ENCODE measurements at regions not wholly inside any gene's neighbourhood (a gene's known extent, or its start where the extent isn't known, plus 50 kb on each side); places are given as distances from the start of the nearest gene placed in this dataset.

DNA sequence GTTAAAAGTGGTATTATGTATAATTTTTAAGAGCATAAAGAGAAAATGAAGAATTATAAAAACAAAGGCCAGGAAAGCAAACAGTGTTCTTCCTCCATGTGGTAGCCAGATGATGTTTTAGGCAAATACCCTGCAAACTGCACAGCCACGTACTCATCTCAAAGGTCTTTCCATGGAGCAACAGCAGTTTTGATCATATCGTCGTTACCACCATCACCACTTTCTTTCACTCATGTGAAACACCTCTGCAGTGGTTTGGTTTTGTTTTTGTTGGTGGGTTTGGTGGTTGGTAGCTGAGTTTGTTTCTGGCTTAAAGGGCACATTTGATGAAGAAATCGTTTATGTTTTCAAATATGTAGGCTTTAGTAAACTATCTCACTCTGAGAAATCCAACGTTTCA, 229.9 kb upstream of the AMELY start:
- TF ChIP-seq, protein P1, sequence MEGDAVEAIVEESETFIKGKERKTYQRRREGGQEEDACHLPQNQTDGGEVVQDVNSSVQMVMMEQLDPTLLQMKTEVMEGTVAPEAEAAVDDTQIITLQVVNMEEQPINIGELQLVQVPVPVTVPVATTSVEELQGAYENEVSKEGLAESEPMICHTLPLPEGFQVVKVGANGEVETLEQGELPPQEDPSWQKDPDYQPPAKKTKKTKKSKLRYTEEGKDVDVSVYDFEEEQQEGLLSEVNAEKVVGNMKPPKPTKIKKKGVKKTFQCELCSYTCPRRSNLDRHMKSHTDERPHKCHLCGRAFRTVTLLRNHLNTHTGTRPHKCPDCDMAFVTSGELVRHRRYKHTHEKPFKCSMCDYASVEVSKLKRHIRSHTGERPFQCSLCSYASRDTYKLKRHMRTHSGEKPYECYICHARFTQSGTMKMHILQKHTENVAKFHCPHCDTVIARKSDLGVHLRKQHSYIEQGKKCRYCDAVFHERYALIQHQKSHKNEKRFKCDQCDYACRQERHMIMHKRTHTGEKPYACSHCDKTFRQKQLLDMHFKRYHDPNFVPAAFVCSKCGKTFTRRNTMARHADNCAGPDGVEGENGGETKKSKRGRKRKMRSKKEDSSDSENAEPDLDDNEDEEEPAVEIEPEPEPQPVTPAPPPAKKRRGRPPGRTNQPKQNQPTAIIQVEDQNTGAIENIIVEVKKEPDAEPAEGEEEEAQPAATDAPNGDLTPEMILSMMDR (conservative IDR thresholded peaks at IDR 0.05; ENCODE audit: low read depth in 2 of 2) = no peak
- TF ChIP-seq POLR2AphosphoS5 (IDR thresholded peaks at IDR 0.05; ENCODE audit: low read depth) (no peak), EZH2phosphoT487 (IDR thresholded peaks at IDR 0.05; ENCODE audit: unreplicated experiment) (no peak), EZH2 (IDR thresholded peaks at IDR 0.05; ENCODE audit: low read depth, unreplicated experiment) (no peak), NANOG (IDR thresholded peaks at IDR 0.05; ENCODE audit: borderline replicate concordance) (no peak), STAT1 (IDR thresholded peaks at IDR 0.05; ENCODE audit: unreplicated experiment) (no peak), CREB1 (CRISPR knock-in tag; IDR thresholded peaks at IDR 0.05; ENCODE audit: low read depth) (no peak), ZNF114 (CRISPR knock-in tag; IDR thresholded peaks at IDR 0.05) (no peak)
- TF ChIP-seq, protein P2, sequence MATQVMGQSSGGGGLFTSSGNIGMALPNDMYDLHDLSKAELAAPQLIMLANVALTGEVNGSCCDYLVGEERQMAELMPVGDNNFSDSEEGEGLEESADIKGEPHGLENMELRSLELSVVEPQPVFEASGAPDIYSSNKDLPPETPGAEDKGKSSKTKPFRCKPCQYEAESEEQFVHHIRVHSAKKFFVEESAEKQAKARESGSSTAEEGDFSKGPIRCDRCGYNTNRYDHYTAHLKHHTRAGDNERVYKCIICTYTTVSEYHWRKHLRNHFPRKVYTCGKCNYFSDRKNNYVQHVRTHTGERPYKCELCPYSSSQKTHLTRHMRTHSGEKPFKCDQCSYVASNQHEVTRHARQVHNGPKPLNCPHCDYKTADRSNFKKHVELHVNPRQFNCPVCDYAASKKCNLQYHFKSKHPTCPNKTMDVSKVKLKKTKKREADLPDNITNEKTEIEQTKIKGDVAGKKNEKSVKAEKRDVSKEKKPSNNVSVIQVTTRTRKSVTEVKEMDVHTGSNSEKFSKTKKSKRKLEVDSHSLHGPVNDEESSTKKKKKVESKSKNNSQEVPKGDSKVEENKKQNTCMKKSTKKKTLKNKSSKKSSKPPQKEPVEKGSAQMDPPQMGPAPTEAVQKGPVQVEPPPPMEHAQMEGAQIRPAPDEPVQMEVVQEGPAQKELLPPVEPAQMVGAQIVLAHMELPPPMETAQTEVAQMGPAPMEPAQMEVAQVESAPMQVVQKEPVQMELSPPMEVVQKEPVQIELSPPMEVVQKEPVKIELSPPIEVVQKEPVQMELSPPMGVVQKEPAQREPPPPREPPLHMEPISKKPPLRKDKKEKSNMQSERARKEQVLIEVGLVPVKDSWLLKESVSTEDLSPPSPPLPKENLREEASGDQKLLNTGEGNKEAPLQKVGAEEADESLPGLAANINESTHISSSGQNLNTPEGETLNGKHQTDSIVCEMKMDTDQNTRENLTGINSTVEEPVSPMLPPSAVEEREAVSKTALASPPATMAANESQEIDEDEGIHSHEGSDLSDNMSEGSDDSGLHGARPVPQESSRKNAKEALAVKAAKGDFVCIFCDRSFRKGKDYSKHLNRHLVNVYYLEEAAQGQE (IDR thresholded peaks at IDR 0.05; ENCODE audit: unreplicated experiment) = no peak
- TF ChIP-seq, protein P3, sequence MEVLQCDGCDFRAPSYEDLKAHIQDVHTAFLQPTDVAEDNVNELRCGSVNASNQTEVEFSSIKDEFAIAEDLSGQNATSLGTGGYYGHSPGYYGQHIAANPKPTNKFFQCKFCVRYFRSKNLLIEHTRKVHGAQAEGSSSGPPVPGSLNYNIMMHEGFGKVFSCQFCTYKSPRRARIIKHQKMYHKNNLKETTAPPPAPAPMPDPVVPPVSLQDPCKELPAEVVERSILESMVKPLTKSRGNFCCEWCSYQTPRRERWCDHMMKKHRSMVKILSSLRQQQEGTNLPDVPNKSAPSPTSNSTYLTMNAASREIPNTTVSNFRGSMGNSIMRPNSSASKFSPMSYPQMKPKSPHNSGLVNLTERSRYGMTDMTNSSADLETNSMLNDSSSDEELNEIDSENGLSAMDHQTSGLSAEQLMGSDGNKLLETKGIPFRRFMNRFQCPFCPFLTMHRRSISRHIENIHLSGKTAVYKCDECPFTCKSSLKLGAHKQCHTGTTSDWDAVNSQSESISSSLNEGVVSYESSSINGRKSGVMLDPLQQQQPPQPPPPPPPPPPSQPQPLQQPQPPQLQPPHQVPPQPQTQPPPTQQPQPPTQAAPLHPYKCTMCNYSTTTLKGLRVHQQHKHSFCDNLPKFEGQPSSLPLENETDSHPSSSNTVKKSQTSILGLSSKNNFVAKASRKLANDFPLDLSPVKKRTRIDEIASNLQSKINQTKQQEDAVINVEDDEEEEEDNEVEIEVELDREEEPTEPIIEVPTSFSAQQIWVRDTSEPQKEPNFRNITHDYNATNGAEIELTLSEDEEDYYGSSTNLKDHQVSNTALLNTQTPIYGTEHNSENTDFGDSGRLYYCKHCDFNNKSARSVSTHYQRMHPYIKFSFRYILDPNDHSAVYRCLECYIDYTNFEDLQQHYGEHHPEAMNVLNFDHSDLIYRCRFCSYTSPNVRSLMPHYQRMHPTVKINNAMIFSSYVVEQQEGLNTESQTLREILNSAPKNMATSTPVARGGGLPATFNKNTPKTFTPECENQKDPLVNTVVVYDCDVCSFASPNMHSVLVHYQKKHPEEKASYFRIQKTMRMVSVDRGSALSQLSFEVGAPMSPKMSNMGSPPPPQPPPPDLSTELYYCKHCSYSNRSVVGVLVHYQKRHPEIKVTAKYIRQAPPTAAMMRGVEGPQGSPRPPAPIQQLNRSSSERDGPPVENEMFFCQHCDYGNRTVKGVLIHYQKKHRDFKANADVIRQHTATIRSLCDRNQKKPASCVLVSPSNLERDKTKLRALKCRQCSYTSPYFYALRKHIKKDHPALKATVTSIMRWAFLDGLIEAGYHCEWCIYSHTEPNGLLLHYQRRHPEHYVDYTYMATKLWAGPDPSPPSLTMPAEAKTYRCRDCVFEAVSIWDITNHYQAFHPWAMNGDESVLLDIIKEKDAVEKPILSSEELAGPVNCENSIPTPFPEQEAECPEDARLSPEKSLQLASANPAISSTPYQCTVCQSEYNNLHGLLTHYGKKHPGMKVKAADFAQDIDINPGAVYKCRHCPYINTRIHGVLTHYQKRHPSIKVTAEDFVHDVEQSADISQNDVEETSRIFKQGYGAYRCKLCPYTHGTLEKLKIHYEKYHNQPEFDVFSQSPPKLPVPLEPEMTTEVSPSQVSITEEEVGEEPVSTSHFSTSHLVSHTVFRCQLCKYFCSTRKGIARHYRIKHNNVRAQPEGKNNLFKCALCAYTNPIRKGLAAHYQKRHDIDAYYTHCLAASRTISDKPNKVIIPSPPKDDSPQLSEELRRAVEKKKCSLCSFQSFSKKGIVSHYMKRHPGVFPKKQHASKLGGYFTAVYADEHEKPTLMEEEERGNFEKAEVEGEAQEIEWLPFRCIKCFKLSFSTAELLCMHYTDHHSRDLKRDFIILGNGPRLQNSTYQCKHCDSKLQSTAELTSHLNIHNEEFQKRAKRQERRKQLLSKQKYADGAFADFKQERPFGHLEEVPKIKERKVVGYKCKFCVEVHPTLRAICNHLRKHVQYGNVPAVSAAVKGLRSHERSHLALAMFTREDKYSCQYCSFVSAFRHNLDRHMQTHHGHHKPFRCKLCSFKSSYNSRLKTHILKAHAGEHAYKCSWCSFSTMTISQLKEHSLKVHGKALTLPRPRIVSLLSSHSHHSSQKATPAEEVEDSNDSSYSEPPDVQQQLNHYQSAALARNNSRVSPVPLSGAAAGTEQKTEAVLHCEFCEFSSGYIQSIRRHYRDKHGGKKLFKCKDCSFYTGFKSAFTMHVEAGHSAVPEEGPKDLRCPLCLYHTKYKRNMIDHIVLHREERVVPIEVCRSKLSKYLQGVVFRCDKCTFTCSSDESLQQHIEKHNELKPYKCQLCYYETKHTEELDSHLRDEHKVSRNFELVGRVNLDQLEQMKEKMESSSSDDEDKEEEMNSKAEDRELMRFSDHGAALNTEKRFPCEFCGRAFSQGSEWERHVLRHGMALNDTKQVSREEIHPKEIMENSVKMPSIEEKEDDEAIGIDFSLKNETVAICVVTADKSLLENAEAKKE (CRISPR knock-in tag; IDR thresholded peaks at IDR 0.05) = no peak
- TF ChIP-seq, protein P4, sequence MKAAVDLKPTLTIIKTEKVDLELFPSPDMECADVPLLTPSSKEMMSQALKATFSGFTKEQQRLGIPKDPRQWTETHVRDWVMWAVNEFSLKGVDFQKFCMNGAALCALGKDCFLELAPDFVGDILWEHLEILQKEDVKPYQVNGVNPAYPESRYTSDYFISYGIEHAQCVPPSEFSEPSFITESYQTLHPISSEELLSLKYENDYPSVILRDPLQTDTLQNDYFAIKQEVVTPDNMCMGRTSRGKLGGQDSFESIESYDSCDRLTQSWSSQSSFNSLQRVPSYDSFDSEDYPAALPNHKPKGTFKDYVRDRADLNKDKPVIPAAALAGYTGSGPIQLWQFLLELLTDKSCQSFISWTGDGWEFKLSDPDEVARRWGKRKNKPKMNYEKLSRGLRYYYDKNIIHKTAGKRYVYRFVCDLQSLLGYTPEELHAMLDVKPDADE (IDR thresholded peaks at IDR 0.05) = no peak

All from GM23338 (cell line).